HFF-Myc (cell line): ENCODE measurements at regions not wholly inside any gene's neighbourhood (a gene's known extent, or its start where the extent isn't known, plus 50 kb on each side); places are given as distances from the start of the nearest gene placed in this dataset.
"Not testable (repeated sequence)": the region's sequence is repeated elsewhere in the genome, so short reads cannot be mapped to it uniquely, and the experiment has no call there.

ENCODE experiments used
- DNase-seq: peaks from one replicate; pipeline ENCODE4 v3.0.0-alpha.2; 2011; ENCODE audit warnings: low read depth; ENCODE audit errors: extremely low read depth
- H3K4me3 ChIP-seq: replicated peaks from 2 replicates; pipeline ENCODE4 v1.5.1; 2011; ENCODE audit warnings: low read depth, mild to moderate bottlenecking, control low read depth, low read length
- TF ChIP-seq, protein P1 (sequence below): IDR thresholded peaks from 2 replicates; pipeline ENCODE4 v1.5.1; 2012; ENCODE audit warnings: mild to moderate bottlenecking, low read depth, low read length, control low read depth; ENCODE audit errors: missing control alignments

DNA sequence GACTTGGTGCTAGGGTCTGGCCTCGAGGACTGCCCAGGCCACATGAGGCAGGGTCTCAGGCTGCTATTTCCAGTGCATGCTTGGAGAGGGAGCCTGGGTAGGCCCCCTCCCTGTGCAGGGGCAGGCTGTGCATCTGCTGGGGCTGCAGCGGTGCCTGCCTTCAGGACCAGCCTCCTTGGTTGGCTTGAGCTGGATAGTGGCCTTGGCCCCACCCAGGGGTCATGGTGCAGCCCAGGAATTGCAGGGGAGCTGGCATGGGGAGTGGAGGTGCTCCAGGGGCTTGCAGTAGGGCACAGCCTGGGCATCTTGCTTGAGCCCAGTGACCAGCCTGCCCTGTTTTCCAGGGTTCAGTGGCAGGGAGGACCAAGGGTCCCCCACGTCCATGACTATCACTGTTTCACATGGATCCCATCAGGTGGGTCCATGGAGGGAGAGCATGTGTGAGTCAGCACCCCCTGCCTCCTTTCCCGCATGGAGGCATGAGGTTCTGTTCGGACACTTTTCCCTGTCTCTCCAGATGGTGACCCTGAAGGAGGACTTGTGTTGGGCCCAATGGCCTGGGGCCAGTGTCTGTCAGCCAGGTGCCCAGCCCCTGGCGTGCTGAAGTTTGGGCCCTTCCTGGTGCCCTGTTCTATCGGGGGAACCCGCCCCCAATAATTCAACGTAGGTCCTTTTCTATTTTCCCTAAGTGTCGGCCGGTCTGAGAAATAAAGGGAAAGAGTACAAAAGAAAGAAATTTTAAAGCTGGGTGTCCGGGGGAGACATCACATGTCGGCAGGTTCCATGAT lies 218.6 kb downstream of the SNRPN start:
- no peak overlapping the region for H3K4me3 ChIP-seq
- TF ChIP-seq, protein P1, sequence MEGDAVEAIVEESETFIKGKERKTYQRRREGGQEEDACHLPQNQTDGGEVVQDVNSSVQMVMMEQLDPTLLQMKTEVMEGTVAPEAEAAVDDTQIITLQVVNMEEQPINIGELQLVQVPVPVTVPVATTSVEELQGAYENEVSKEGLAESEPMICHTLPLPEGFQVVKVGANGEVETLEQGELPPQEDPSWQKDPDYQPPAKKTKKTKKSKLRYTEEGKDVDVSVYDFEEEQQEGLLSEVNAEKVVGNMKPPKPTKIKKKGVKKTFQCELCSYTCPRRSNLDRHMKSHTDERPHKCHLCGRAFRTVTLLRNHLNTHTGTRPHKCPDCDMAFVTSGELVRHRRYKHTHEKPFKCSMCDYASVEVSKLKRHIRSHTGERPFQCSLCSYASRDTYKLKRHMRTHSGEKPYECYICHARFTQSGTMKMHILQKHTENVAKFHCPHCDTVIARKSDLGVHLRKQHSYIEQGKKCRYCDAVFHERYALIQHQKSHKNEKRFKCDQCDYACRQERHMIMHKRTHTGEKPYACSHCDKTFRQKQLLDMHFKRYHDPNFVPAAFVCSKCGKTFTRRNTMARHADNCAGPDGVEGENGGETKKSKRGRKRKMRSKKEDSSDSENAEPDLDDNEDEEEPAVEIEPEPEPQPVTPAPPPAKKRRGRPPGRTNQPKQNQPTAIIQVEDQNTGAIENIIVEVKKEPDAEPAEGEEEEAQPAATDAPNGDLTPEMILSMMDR: no peak
- no peak for DNase-seq

DNA sequence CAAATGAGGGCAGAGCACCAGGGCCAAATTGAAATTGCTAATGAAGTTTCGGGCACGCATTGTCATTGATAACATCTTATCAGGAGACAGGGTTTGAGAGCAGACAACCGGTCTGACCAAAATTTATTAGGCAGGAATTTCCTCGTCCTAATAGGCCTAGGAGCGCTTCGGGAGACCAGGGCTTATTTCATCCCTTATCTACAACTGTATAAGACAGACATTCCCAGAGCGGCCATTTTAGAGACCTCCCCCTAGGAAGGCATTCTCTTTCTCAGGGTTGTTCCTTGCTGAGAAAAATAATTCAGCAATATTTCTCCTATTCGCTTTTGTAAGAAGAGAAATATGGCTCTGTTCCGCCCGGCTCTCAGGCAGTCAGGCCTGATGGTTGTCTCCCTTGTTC lies 219.4 kb downstream of the SNRPN start:
- not testable (repeated sequence) for DNase-seq, H3K4me3 ChIP-seq

DNA sequence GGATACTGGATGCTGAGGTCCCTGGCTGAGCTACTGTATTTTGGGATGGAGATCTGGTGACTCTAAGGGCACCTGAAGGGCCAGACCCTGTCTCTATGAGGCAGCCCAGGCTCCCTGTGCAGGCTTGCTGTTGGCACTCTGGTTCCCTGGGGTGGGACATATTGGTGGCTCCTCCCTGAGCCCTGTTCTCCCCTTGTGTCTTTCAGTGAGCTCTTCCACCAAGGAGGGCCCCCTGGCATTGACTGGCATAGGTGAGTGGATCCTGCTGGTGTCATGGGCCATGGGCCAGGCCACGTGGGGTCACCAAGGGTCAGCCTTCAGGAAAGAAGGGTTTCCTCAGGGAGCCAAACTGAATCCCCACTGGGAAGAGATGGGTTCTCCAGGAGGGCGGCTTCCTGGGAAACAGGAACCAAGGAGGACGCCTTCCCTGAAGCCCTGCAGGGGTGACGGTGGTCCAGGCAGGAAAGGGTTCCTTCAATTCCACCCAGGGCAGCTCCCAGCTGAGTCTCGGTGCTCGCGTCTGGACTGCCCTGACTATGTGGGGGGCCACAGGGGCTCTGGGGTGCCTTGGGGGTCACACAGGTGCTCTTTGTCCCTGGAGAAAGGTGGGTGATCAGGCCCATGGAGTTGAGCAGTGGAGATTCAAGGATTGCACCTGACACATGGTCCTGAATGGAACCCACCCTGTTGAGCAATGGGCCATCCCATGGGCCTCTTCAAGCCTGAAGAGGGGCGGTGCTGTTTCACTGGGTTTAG lies 220.4 kb downstream of the SNRPN start:
- no peak overlapping the region for H3K4me3 ChIP-seq
- DNase-seq: no peak
- TF ChIP-seq, protein P1: no peak

DNA sequence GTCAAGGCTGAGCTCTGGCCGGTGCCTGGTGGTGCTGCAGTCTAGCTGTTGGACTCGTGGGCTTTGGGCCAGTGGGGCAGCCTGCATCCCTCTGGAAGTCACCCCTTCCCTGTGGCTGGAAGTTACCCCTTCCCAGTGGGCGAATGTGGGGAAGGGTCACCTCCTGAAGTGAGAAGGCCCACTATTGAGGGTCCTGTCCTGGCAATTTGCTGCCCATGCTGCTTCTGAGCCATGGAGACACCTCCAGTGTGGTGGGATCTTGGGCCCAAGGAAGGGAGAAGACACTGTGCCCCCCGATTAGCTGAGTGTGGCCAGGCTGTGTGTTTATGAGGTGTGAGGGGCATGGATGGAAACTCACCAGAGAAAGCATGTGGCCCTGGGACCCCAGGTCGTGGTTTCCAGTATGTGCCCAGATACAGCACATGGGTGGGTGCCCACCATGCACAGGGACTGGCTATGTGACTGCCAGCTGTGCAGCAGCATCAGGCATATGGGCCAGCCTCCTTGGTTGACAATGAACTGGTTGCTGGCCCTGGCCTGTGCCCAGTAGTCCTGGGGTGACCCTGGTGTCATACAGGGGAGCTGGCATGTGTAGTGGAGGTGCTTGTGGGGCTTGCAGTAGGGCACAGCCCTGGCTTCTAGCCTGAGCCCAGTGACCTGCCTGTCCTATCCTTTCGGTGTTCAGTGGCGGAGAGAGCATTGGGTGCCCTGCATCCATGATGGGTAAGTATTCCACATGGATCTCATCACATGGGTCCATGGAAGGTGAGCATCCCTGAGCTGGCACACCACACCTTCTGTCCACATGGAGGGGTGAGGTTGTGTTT lies 221.2 kb downstream of the SNRPN start:
- no peak for DNase-seq
- H3K4me3 ChIP-seq: no peak overlapping the region
- TF ChIP-seq, protein P1: no peak

DNA sequence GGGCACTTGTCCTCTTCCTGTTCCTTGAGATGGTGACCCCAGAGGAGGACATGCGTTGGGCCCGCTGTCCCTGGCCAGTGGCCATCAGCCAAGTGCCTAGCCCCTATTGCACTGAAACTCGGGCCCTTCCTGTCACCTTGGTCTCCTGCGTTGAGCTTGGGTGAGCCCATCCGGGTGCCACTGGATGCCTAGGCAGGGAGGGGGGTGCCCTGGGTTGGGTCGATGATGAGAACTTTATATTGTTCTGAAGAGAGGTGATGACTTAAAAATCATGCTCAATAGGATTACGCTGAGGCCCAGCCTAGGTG lies 221.8 kb downstream of the SNRPN start:
- no peak for DNase-seq
- TF ChIP-seq, protein P1: no peak
- H3K4me3 ChIP-seq: no peak overlapping the region

DNA sequence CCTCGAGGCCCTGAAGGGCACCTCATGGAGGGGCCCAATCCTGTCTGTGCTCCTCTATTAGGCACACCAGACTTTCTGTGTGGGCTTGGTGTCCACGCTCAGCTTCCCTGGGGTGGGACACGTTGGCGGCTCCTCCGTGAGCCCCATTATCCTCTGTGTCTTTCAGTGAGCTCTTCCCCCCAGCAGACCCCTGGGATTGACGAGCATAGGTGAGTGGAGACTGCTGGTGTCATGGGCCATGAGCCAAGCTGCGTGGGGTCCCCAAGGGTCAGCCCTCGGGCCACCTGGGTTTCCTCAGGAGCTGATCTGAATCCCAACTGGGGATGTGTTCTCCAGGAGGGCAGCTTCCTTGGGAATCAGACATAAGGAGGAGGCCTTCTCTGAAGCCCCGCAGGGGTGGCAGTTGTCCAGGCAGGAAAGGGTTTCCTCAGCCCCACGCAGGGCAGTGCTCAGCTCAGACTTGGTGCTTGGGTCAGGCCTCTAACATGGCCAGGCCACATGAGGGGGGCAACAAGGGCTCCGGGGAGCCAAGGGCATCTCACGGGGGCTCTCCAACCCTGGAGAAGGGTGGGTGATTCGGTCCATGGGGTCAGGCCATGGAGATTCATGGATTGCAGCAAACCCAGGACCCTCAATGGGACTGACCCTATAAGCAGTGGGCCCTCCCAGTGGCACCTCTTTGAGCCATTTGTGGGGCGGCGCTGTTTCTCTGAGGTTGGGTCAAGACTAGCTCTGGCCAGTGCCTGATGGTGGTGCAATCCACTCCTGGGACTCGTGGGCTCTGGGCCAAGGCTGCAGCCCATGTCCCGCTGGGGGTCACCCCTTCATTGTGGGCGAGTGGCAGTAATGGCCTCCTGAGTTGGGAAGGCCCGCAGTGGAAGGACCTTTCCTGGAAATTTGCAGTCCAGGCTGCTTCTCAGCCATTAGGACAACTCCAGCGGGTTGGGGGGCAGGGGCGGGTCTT lies 222.5 kb downstream of the SNRPN start:
- TF ChIP-seq, protein P1: no peak
- H3K4me3 ChIP-seq: no peak overlapping the region
- no peak for DNase-seq
